Small intestine (tissue), 7 donors: ENCODE measurements at regions not wholly inside any gene's neighbourhood (a gene's known extent, or its start where the extent isn't known, plus 50 kb on each side); places are given as distances from the start of the nearest gene placed in this dataset.

ENCODE experiments used
- DNase-seq, 2 donors: peaks; one replicate each; pipeline versions ENCODE4 v3.0.0 to v3.0.0-alpha.2; 2013
- FAIRE-seq: peaks from 2 replicates; lab custom pipeline; 2012; peaks lifted over from hg19 to GRCh38; lab: Jason Lieb, UNC
- H3K27ac ChIP-seq, 3 donors: one replicate each; pipeline ENCODE4 v1.5.1; 2013; ENCODE audit warnings: low read length in 2 of 3, mild to moderate bottlenecking in 2 of 3, control low read depth in 1 of 3, inconsistent platforms in 1 of 3, low read depth in 1 of 3, moderate library complexity in 1 of 3
- H3K27me3 ChIP-seq, 3 donors: one replicate each; pipeline ENCODE4 v1.6.1; 2013; ENCODE audit warnings: low read length in 3 of 3, inconsistent platforms in 1 of 3; ENCODE audit not compliant: control insufficient read depth in 3 of 3, insufficient read depth in 3 of 3
- H3K36me3 ChIP-seq, 3 donors: one replicate each; pipeline ENCODE4 v1.6.1; 2013; ENCODE audit warnings: low read length in 3 of 3, inconsistent platforms in 1 of 3, low read depth in 1 of 3, mild to moderate bottlenecking in 1 of 3, moderate library complexity in 1 of 3; ENCODE audit not compliant: control insufficient read depth in 3 of 3, insufficient read depth in 2 of 3
- H3K4me1 ChIP-seq, 3 donors: one replicate each; pipeline ENCODE4 v1.6.1; 2013; ENCODE audit warnings: low read length in 2 of 3, inconsistent platforms in 1 of 3, low read depth in 1 of 3, mild to moderate bottlenecking in 1 of 3, moderate library complexity in 1 of 3; ENCODE audit not compliant: control insufficient read depth in 3 of 3, insufficient read depth in 2 of 3
- H3K4me3 ChIP-seq, 3 donors: one replicate each; pipeline ENCODE4 v1.5.1; 2013; ENCODE audit warnings: low read length in 3 of 3, control low read depth in 1 of 3, inconsistent platforms in 1 of 3, low read depth in 1 of 3, mild to moderate bottlenecking in 1 of 3, moderate library complexity in 1 of 3
- H3K9me3 ChIP-seq, 2 donors: one replicate each; pipeline ENCODE4 v1.6.1; 2013; ENCODE audit warnings: low read depth in 1 of 2, low read length in 1 of 2; ENCODE audit not compliant: control insufficient read depth in 2 of 2, insufficient read depth in 1 of 2
- WGBS, 3 donors: extraction: QIAGEN DNeasy Blood & Tissue Kit; methylation state at CpG; one replicate each; pipeline ENCODE4 v1.1.7; 2013; 5-methylcytosine and 5-hydroxymethylcytosine counted together
- donor health status: healthy with polysubstance abuse.
- donor health status: control.
- donor health status: control.
- donor health status: Bipolar disorder and iron deficiency.
- donor health status: healthy.

GRCh38 chr7:94284104-94284503 lies 110.6 kb upstream of the COL1A2 start:
- FAIRE-seq, result no peak
- H3K4me1 ChIP-seq, result no peaks in the 10 kb centered on the region

GRCh38 chr7:94286111-94286510 lies 108.6 kb upstream of the COL1A2 start:
- H3K4me3 ChIP-seq, result no peak overlapping the region
- no peak for DNase-seq
- FAIRE-seq, result no peak
- H3K4me1 ChIP-seq, result no peaks in the 10 kb centered on the region
- no peaks in the 10 kb centered on the region for H3K36me3 ChIP-seq
- no peaks in the 10 kb centered on the region for H3K9me3 ChIP-seq
- WGBS, 3 donors, result 56 to 64% (median 63%) methylated on average over 1 of the region's 1 CpG
- no peak overlapping the region for H3K27ac ChIP-seq
- peaks cover 0 to 4% (median 0%) of the 10 kb centered on the region in 3 donors for H3K27me3 ChIP-seq

More at GRCh38 chr7:94284104-94284503, 110.6 kb upstream of the COL1A2 start:
- DNase-seq, result no peak
- H3K27ac ChIP-seq, result no peak overlapping the region
- no peak overlapping the region for H3K4me3 ChIP-seq
- no peaks in the 10 kb centered on the region for H3K9me3 ChIP-seq
- WGBS, 3 donors, result 45 to 48% (median 47%) methylated on average over 2 of the region's 2 CpGs
- no peaks in the 10 kb centered on the region for H3K36me3 ChIP-seq
- H3K27me3 ChIP-seq, result peaks cover 0 to 4% (median 0%) of the 10 kb centered on the region in 3 donors

GRCh38 chr7:94288096-94288495 lies 106.6 kb upstream of the COL1A2 start:
- WGBS, 3 donors, result 50 to 76% (median 58%) methylated on average over 1 of the region's 1 CpG
- Histone ChIP-seq H3K27me3 (peaks cover 0 to 4% (median 0%) of the 10 kb centered on the region in 3 donors), H3K9me3 (no peaks in the 10 kb centered on the region), H3K4me3 (no peak overlapping the region), H3K4me1 (no peaks in the 10 kb centered on the region), H3K27ac (no peak overlapping the region), H3K36me3 (no peaks in the 10 kb centered on the region)
- no peak for FAIRE-seq
- no peak for DNase-seq

GRCh38 chr7:94289071-94289470 lies 105.6 kb upstream of the COL1A2 start:
- FAIRE-seq, result no peak
- 24 to 47% (median 38%) methylated on average over 1 of the region's 1 CpG for WGBS, 3 donors

GRCh38 chr7:94294471-94295131 lies 100.1 kb upstream of the COL1A2 start:
- H3K4me3 ChIP-seq, result no peak overlapping the region
- FAIRE-seq, result no peak

More at GRCh38 chr7:94289071-94289470, 105.6 kb upstream of the COL1A2 start:
- H3K9me3 ChIP-seq, result no peaks in the 10 kb centered on the region
- no peak overlapping the region for H3K27ac ChIP-seq
- H3K4me1 ChIP-seq, result no peaks in the 10 kb centered on the region
- peaks cover 0 to 4% (median 0%) of the 10 kb centered on the region in 3 donors for H3K27me3 ChIP-seq
- H3K4me3 ChIP-seq, result no peak overlapping the region
- no peaks in the 10 kb centered on the region for H3K36me3 ChIP-seq
- DNase-seq, result peak; percentile 44 to 78

GRCh38 chr7:94295850-94296249 lies 98.8 kb upstream of the COL1A2 start:
- no peaks in the 10 kb centered on the region for H3K9me3 ChIP-seq
- no peaks in the 10 kb centered on the region for H3K27me3 ChIP-seq
- H3K4me3 ChIP-seq, result no peak overlapping the region
- peak in 1 of 2 donors; percentile 48 for DNase-seq
- FAIRE-seq, result no peak
- H3K27ac ChIP-seq, result no peak overlapping the region
- peaks cover 0 to 7% (median 0%) of the 10 kb centered on the region in 3 donors for H3K4me1 ChIP-seq
- WGBS, 3 donors, result 53 to 78% (median 75%) methylated on average over 4 of the region's 4 CpGs
- H3K36me3 ChIP-seq, result no peaks in the 10 kb centered on the region

More at GRCh38 chr7:94294471-94295131, 100.1 kb upstream of the COL1A2 start:
- no peaks in the 10 kb centered on the region for H3K27me3 ChIP-seq
- no peak for DNase-seq
- H3K27ac ChIP-seq, result no peak overlapping the region
- no peaks in the 10 kb centered on the region for H3K4me1 ChIP-seq
- H3K36me3 ChIP-seq, result no peaks in the 10 kb centered on the region
- no peaks in the 10 kb centered on the region for H3K9me3 ChIP-seq
- WGBS, 3 donors, result 72 to 84% (median 73%) methylated on average over 6 of the region's 6 CpGs

- DNase-seq, result no peak
- Histone ChIP-seq H3K27me3 (no peaks in the 10 kb centered on the region), H3K4me3 (no peak overlapping the region), H3K36me3 (no peaks in the 10 kb centered on the region), H3K27ac (peak overlapping the region in 1 of 3 donors; percentile 66), H3K4me1 (peaks cover 0 to 17% (median 0%) of the 10 kb centered on the region in 3 donors), H3K9me3 (no peaks in the 10 kb centered on the region)
- FAIRE-seq, result no peak
- 57 to 85% (median 69%) methylated on average over 2 of the region's 2 CpGs for WGBS, 3 donors
Measured at GRCh38 chr7:94296881-94297280, 97.8 kb upstream of the COL1A2 start.

GRCh38 chr7:94297397-94297838 lies 97.3 kb upstream of the COL1A2 start:
- no peak for FAIRE-seq
- no peak overlapping the region for H3K4me3 ChIP-seq

More at GRCh38 chr7:94297397-94297838, 97.3 kb upstream of the COL1A2 start:
- Histone ChIP-seq H3K9me3 (no peaks in the 10 kb centered on the region), H3K27ac (peak overlapping the region in 1 of 3 donors; percentile 66), H3K36me3 (no peaks in the 10 kb centered on the region), H3K27me3 (no peaks in the 10 kb centered on the region), H3K4me1 (peaks cover 0 to 19% (median 0%) of the 10 kb centered on the region in 3 donors)
- 42 to 55% (median 51%) methylated on average over 5 of the region's 5 CpGs for WGBS, 3 donors
- DNase-seq, result no peak
